UCSD-AML1 (cell line): ENCODE measurements at regions not wholly inside any gene's neighbourhood (a gene's known extent, or its start where the extent isn't known, plus 50 kb on each side); places are given as distances from the start of the nearest gene placed in this dataset.
"Not testable (repeated sequence)": the region's sequence is repeated elsewhere in the genome, so short reads cannot be mapped to it uniquely, and the experiment has no call there.

Experiments
- DNase-seq: peaks from one replicate; lab custom pipeline; 2025; ENCODE audit not compliant: unreplicated experiment; lab: John Stamatoyannopoulos, UW

- no peak for DNase-seq
Observed at GRCh38 chr3:88775026-88775690, 332.3 kb upstream of the EPHA3 start.

- no peak for DNase-seq
Observed at GRCh38 chr3:88779482-88779881, 327.9 kb upstream of the EPHA3 start.

GRCh38 chr3:88784925-88785324, 322.5 kb upstream of the EPHA3 start:
- no peak for DNase-seq

GRCh38 chr3:88785841-88786240, 321.6 kb upstream of the EPHA3 start:
- no peak for DNase-seq

- DNase-seq, result no peak
Observed at GRCh38 chr3:88795503-88795902, 311.9 kb upstream of the EPHA3 start.

GRCh38 chr3:88807491-88808105, 299.8 kb upstream of the EPHA3 start:
- DNase-seq, result no peak

- DNase-seq, result no peak
Observed at GRCh38 chr3:88809993-88810392, 297.4 kb upstream of the EPHA3 start.

GRCh38 chr3:88810455-88810854, 297.0 kb upstream of the EPHA3 start:
- DNase-seq, result no peak

GRCh38 chr3:88811096-88811495, 296.3 kb upstream of the EPHA3 start:
- DNase-seq, result no peak

GRCh38 chr3:88812576-88812975, 294.8 kb upstream of the EPHA3 start:
- no peak for DNase-seq

- no peak for DNase-seq
Observed at GRCh38 chr3:88816445-88816844, 291.0 kb upstream of the EPHA3 start.

- no peak for DNase-seq
Observed at GRCh38 chr3:88824666-88825564, 282.5 kb upstream of the EPHA3 start.

GRCh38 chr3:88828466-88828865, 279.0 kb upstream of the EPHA3 start:
- DNase-seq, result no peak

- no peak for DNase-seq
Observed at GRCh38 chr3:88852606-88853005, 254.8 kb upstream of the EPHA3 start.

- no peak for DNase-seq
Observed at GRCh38 chr3:88863196-88863595, 244.2 kb upstream of the EPHA3 start.

GRCh38 chr3:88876724-88877123, 230.7 kb upstream of the EPHA3 start:
- no peak for DNase-seq

- no peak for DNase-seq
Observed at GRCh38 chr3:88879905-88880304, 227.5 kb upstream of the EPHA3 start.

GRCh38 chr3:88882121-88882520, 225.3 kb upstream of the EPHA3 start:
- DNase-seq, result no peak

GRCh38 chr3:88886624-88887023, 220.8 kb upstream of the EPHA3 start:
- DNase-seq, result not testable (repeated sequence)

GRCh38 chr3:88896026-88896425, 211.4 kb upstream of the EPHA3 start:
- DNase-seq, result no peak

GRCh38 chr3:88912294-88912877, 195.0 kb upstream of the EPHA3 start:
- no peak for DNase-seq

GRCh38 chr3:88918841-88919240, 188.6 kb upstream of the EPHA3 start:
- DNase-seq, result no peak
